Neural cell (in vitro differentiated cells): ENCODE measurements at regions not wholly inside any gene's neighbourhood (a gene's known extent, or its start where the extent isn't known, plus 50 kb on each side); places are given as distances from the start of the nearest gene placed in this dataset.
"Not testable (repeated sequence)": the region's sequence is repeated elsewhere in the genome, so short reads cannot be mapped to it uniquely, and the experiment has no call there.

ENCODE experiments used
- H2AFZ ChIP-seq: fragments of 200-600, 300-800 bp; sonication (generic), shearing (Covaris generic); 2 replicates; pipeline ENCODE4 v1.6.0; 2014; ENCODE audit warnings: low read depth, mild to moderate bottlenecking, antibody characterized with exemption, low read length, moderate library complexity
- H3F3A ChIP-seq: fragments of 200-600 bp; shearing (Covaris generic); 2 replicates; pipeline ENCODE4 v1.6.1; 2016; ENCODE audit warnings: mild to moderate bottlenecking, moderate library complexity, mixed read lengths, antibody characterized with exemption, low read length; ENCODE audit not compliant: insufficient read depth, poor library complexity, severe bottlenecking
- H3K27ac ChIP-seq: fragments of 200-600, 300-800 bp; sonication (generic), shearing (Covaris generic); 2 replicates; pipeline ENCODE4 v1.5.1; 2014; ENCODE audit warnings: mild to moderate bottlenecking, low read length, moderate library complexity
- H3K27me3 ChIP-seq: fragments of 300-800, 200-600 bp; sonication (generic), shearing (Covaris generic); 2 replicates; pipeline ENCODE4 v1.6.0; 2014; ENCODE audit warnings: mild to moderate bottlenecking, low read depth, low read length, moderate library complexity; ENCODE audit not compliant: insufficient read depth
- H3K36me3 ChIP-seq: fragments of 300-800, 200-600 bp; sonication (generic), shearing (Covaris generic); 2 replicates; pipeline ENCODE4 v1.5.1; 2014; ENCODE audit warnings: mild to moderate bottlenecking, antibody characterized with exemption, low read length, moderate library complexity; ENCODE audit not compliant: insufficient read depth
- H3K4me2 ChIP-seq: fragments of 300-800, 200-600 bp; sonication (generic), shearing (Covaris generic); 2 replicates; pipeline ENCODE4 v1.6.0; 2014; ENCODE audit warnings: mild to moderate bottlenecking, low read length
- H3K4me3 ChIP-seq: fragments of 300-800, 200-600 bp; sonication (generic), shearing (Covaris generic); 2 replicates; pipeline ENCODE4 v1.5.1; 2014; ENCODE audit warnings: mild to moderate bottlenecking, low read length, moderate library complexity
- H3K79me2 ChIP-seq: fragments of 200-600 bp; shearing (Covaris generic); replicated peaks from 2 replicates; pipeline ENCODE4 v1.6.0; 2014; ENCODE audit warnings: mild to moderate bottlenecking, low read length, moderate library complexity; ENCODE audit not compliant: insufficient read depth
- H3K9ac ChIP-seq: fragments of 300-800, 200-600 bp; sonication (generic), shearing (Covaris generic); 2 replicates; pipeline ENCODE4 v1.6.1; 2016; ENCODE audit warnings: mild to moderate bottlenecking, low read length, mixed read lengths
- H3K9me2 ChIP-seq: fragments of 200-600 bp; shearing (Covaris generic); 2 replicates; pipeline ENCODE4 v1.6.1; 2016; ENCODE audit warnings: mild to moderate bottlenecking, low read length, mixed read lengths; ENCODE audit not compliant: insufficient read depth
- H3K9me3 ChIP-seq: fragments of 200-600, 300-800 bp; sonication (generic), shearing (Covaris generic); 2 replicates; pipeline ENCODE4 v1.6.1; 2016; ENCODE audit warnings: mild to moderate bottlenecking, mixed run types, low read length, moderate library complexity, mixed read lengths
- H4K20me1 ChIP-seq: fragments of 200-600 bp; shearing (Covaris generic); 2 replicates; pipeline ENCODE4 v1.6.1; 2016; ENCODE audit warnings: mild to moderate bottlenecking, mixed run types; ENCODE audit not compliant: insufficient read depth
- EP300 ChIP-seq: fragments of 450-650 bp; conservative IDR thresholded peaks from 2 replicates; pipeline ENCODE4 v1.6.1; 2014; ENCODE audit warnings: antibody characterized with exemption, mild to moderate bottlenecking, moderate library complexity; ENCODE audit not compliant: poor library complexity, severe bottlenecking
- EZH2 ChIP-seq: fragments of 200-600, 300-800 bp; shearing (Covaris generic), sonication (generic); IDR thresholded peaks from 2 replicates; pipeline ENCODE4 v1.6.1; 2014; ENCODE audit warnings: antibody characterized with exemption, low read length, borderline replicate concordance, mild to moderate bottlenecking; ENCODE audit not compliant: insufficient read depth, poor library complexity, severe bottlenecking
- MXI1 ChIP-seq: fragments of 450-650 bp; conservative IDR thresholded peaks from 2 replicates; pipeline ENCODE4 v1.6.1; 2014; ENCODE audit warnings: antibody characterized with exemption, mild to moderate bottlenecking; ENCODE audit not compliant: poor library complexity, severe bottlenecking
- POLR2AphosphoS5 ChIP-seq: IDR thresholded peaks from 2 replicates; pipeline ENCODE4 v1.6.1; 2012
- RAD21 ChIP-seq: fragments of 450-650 bp; conservative IDR thresholded peaks from 2 replicates; pipeline ENCODE4 v1.6.1; 2014; ENCODE audit warnings: antibody characterized with exemption, mild to moderate bottlenecking, moderate library complexity
- SMC3 ChIP-seq: fragments of 450-650 bp; conservative IDR thresholded peaks from 2 replicates; pipeline ENCODE4 v1.6.1; 2014; ENCODE audit warnings: antibody characterized with exemption, mild to moderate bottlenecking, moderate library complexity; ENCODE audit not compliant: poor library complexity
- TAF1 ChIP-seq: IDR thresholded peaks from 2 replicates; pipeline ENCODE4 v1.6.1; 2012; ENCODE audit warnings: low read depth
- TF ChIP-seq, protein P1 (sequence below): fragments of 450-650 bp; IDR thresholded peaks from 2 replicates; pipeline ENCODE4 v1.5.1; 2014; ENCODE audit warnings: antibody characterized with exemption, mild to moderate bottlenecking, moderate library complexity; ENCODE audit not compliant: poor library complexity, severe bottlenecking
- TF ChIP-seq, protein P2 (sequence below): IDR thresholded peaks from 2 replicates; pipeline ENCODE4 v1.6.1; 2012; ENCODE audit warnings: borderline replicate concordance

DNA sequence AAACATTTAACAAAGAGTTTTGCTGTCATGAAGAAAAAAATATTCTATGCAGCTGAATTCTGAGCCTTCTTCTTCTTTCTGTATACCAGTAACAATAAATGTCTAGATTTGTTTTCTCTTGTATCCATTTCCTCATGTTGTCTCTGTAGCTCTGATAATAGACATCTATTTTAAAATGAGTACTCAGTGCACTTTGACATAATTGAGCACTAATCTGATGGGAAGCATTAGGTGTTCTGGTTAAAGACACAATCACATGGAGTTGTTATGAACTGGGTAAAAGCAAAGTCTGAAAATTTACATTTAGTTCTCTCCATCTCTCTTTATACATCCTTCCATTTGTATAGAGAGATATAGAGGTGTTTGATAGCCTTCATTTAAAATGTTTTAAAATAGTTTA lies 230.0 kb downstream of the BCHE start:
- Histone ChIP-seq H3K27ac (no peak overlapping the region), H3K4me3 (no peak overlapping the region), H3K79me2 (no peaks in the 10 kb centered on the region), H3K9ac (no peak overlapping the region), H3K9me3 (no peaks in the 10 kb centered on the region), H3K36me3 (no peaks in the 10 kb centered on the region), H3F3A (no peaks in the 10 kb centered on the region), H2AFZ (no peak overlapping the region), H3K9me2 (no peaks in the 10 kb centered on the region), H3K27me3 (no peaks in the 10 kb centered on the region), H4K20me1 (no peaks in the 10 kb centered on the region), H3K4me2 (no peak overlapping the region)
- TF ChIP-seq EZH2: no peak
- TF ChIP-seq, protein P1, sequence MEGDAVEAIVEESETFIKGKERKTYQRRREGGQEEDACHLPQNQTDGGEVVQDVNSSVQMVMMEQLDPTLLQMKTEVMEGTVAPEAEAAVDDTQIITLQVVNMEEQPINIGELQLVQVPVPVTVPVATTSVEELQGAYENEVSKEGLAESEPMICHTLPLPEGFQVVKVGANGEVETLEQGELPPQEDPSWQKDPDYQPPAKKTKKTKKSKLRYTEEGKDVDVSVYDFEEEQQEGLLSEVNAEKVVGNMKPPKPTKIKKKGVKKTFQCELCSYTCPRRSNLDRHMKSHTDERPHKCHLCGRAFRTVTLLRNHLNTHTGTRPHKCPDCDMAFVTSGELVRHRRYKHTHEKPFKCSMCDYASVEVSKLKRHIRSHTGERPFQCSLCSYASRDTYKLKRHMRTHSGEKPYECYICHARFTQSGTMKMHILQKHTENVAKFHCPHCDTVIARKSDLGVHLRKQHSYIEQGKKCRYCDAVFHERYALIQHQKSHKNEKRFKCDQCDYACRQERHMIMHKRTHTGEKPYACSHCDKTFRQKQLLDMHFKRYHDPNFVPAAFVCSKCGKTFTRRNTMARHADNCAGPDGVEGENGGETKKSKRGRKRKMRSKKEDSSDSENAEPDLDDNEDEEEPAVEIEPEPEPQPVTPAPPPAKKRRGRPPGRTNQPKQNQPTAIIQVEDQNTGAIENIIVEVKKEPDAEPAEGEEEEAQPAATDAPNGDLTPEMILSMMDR: no peak
- TF ChIP-seq RAD21: no peak
- no peak for TF ChIP-seq MXI1
- no peak for TF ChIP-seq EP300
- TF ChIP-seq, protein P2, sequence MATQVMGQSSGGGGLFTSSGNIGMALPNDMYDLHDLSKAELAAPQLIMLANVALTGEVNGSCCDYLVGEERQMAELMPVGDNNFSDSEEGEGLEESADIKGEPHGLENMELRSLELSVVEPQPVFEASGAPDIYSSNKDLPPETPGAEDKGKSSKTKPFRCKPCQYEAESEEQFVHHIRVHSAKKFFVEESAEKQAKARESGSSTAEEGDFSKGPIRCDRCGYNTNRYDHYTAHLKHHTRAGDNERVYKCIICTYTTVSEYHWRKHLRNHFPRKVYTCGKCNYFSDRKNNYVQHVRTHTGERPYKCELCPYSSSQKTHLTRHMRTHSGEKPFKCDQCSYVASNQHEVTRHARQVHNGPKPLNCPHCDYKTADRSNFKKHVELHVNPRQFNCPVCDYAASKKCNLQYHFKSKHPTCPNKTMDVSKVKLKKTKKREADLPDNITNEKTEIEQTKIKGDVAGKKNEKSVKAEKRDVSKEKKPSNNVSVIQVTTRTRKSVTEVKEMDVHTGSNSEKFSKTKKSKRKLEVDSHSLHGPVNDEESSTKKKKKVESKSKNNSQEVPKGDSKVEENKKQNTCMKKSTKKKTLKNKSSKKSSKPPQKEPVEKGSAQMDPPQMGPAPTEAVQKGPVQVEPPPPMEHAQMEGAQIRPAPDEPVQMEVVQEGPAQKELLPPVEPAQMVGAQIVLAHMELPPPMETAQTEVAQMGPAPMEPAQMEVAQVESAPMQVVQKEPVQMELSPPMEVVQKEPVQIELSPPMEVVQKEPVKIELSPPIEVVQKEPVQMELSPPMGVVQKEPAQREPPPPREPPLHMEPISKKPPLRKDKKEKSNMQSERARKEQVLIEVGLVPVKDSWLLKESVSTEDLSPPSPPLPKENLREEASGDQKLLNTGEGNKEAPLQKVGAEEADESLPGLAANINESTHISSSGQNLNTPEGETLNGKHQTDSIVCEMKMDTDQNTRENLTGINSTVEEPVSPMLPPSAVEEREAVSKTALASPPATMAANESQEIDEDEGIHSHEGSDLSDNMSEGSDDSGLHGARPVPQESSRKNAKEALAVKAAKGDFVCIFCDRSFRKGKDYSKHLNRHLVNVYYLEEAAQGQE: no peak
- TF ChIP-seq TAF1: no peak
- no peak for TF ChIP-seq SMC3
- no peak for TF ChIP-seq POLR2AphosphoS5

DNA sequence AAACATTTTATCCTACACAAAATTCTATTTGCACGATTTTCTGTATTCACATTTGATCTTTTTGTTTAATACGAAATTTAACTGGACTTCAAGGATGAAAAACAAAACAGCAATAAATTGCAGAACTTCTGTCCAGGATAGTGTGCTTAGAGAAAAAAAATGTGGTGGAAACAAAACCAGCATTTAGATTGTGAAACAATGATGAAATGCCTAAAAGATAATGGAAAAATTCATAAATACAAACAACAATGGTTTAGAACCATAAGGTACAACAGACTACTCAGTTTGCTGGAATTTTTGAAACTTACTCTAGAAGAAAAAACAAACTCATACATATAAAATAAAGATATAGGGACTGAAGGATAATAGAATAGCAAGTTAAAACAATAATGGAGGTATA lies 234.0 kb downstream of the BCHE start:
- H3K27me3 ChIP-seq: no peaks in the 10 kb centered on the region
- no peaks in the 10 kb centered on the region for H3K79me2 ChIP-seq
- H4K20me1 ChIP-seq: no peaks in the 10 kb centered on the region
- no peaks in the 10 kb centered on the region for H3F3A ChIP-seq
- H3K9me2 ChIP-seq: no peaks in the 10 kb centered on the region
- no peaks in the 10 kb centered on the region for H3K9me3 ChIP-seq
- H3K27ac ChIP-seq: no peak overlapping the region
- H3K4me3 ChIP-seq: no peak overlapping the region
- H3K4me2 ChIP-seq: no peak overlapping the region
- H3K36me3 ChIP-seq: no peaks in the 10 kb centered on the region
- H2AFZ ChIP-seq: no peak overlapping the region
- TF ChIP-seq, protein P2: no peak
- TF ChIP-seq, protein P1: no peak
- TF ChIP-seq EZH2 (no peak), POLR2AphosphoS5 (no peak), RAD21 (no peak), SMC3 (no peak), TAF1 (no peak), EP300 (no peak)
- H3K9ac ChIP-seq: no peak overlapping the region

DNA sequence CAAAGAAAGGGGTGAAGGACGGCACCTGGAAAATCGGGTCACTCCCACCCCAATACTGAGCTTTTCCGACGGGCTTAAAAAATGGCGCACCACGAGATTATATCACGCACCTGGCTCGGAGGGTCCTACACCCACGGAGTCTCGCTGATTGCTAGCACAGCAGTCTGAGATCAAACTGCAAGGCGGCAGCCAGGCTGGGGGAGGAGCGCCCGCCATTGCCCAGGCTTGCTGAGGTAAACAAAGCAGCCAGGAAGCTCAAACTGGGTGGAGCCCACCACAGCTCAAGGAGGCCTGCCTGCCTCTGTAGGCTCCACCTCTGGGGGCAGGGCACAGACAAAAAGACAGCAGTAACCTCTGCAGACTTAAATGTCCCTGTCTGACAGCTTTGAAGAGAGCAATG lies 264.7 kb downstream of the BCHE start:
- H3F3A ChIP-seq, H3K4me3 ChIP-seq, H2AFZ ChIP-seq, H3K9me3 ChIP-seq, H3K27ac ChIP-seq, H4K20me1 ChIP-seq, H3K9me2 ChIP-seq, H3K27me3 ChIP-seq, H3K79me2 ChIP-seq, H3K9ac ChIP-seq, H3K4me2 ChIP-seq, H3K36me3 ChIP-seq: not testable (repeated sequence)
